Nephron progenitor cell (in vitro differentiated cells): ENCODE measurements at regions not wholly inside any gene's neighbourhood (a gene's known extent, or its start where the extent isn't known, plus 50 kb on each side); places are given as distances from the start of the nearest gene placed in this dataset.
"Not testable (repeated sequence)": the region's sequence is repeated elsewhere in the genome, so short reads cannot be mapped to it uniquely, and the experiment has no call there.

Source experiments
- DNase-seq: peaks from one replicate; pipeline ENCODE4 v3.0.0; 2021
- H3K27ac Mint-ChIP-seq: 2 replicates; pipeline ENCODE4 v1.8.0; 2021; ENCODE audit warnings: mild to moderate bottlenecking, moderate library complexity, mixed read lengths
- H3K27me3 Mint-ChIP-seq: 2 replicates; pipeline ENCODE4 v1.8.0; 2021; ENCODE audit warnings: mild to moderate bottlenecking, low read depth, mixed read lengths; ENCODE audit not compliant: poor library complexity
- H3K36me3 Mint-ChIP-seq: 2 replicates; pipeline ENCODE4 v1.8.0; 2021; ENCODE audit warnings: low read depth, mixed read lengths
- H3K4me1 Mint-ChIP-seq: 2 replicates; pipeline ENCODE4 v1.8.0; 2021; ENCODE audit warnings: mixed read lengths
- H3K4me3 Mint-ChIP-seq: 2 replicates; pipeline ENCODE4 v1.8.0; 2021; ENCODE audit warnings: mild to moderate bottlenecking, moderate library complexity, mixed read lengths
- H3K9me3 Mint-ChIP-seq: 2 replicates; pipeline ENCODE4 v1.8.0; 2021; ENCODE audit warnings: mild to moderate bottlenecking, moderate library complexity, mixed read lengths
- TF ChIP-seq, protein P1 (sequence below): fragments of 200-600 bp; sonication (generic); IDR thresholded peaks from 2 replicates; pipeline ENCODE4 v1.5.0; 2021; ENCODE audit warnings: antibody characterized with exemption

DNA sequence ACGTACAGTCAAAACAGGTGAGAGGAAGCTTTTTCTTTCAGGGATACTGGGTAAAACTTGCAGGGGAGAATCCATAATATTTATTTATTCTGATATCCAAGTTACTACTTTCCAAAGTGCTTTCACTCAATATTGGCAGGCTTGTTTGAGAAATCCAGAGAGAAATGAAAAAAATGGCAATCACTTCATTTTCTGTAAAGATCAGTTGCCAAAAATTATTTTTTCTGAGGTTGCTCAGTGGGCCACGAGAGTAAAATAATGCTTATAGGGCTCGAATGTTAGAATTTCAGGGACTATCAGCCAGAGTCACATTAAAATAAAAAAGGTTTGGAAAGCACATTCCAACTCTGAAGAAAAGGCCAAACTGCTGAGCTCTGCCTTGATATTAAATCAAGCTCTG, 324.6 kb upstream of the RND3 start:
- Mint-ChIP-seq H3K4me1 (peaks cover 5% of the 10 kb centered on the region), H3K9me3 (no peaks in the 10 kb centered on the region), H3K4me3 (no peak overlapping the region), H3K27me3 (no peaks in the 10 kb centered on the region), H3K36me3 (no peaks in the 10 kb centered on the region), H3K27ac (no peak overlapping the region)
- TF ChIP-seq, protein P1, sequence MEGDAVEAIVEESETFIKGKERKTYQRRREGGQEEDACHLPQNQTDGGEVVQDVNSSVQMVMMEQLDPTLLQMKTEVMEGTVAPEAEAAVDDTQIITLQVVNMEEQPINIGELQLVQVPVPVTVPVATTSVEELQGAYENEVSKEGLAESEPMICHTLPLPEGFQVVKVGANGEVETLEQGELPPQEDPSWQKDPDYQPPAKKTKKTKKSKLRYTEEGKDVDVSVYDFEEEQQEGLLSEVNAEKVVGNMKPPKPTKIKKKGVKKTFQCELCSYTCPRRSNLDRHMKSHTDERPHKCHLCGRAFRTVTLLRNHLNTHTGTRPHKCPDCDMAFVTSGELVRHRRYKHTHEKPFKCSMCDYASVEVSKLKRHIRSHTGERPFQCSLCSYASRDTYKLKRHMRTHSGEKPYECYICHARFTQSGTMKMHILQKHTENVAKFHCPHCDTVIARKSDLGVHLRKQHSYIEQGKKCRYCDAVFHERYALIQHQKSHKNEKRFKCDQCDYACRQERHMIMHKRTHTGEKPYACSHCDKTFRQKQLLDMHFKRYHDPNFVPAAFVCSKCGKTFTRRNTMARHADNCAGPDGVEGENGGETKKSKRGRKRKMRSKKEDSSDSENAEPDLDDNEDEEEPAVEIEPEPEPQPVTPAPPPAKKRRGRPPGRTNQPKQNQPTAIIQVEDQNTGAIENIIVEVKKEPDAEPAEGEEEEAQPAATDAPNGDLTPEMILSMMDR = no peak
- DNase-seq = no peak

DNA sequence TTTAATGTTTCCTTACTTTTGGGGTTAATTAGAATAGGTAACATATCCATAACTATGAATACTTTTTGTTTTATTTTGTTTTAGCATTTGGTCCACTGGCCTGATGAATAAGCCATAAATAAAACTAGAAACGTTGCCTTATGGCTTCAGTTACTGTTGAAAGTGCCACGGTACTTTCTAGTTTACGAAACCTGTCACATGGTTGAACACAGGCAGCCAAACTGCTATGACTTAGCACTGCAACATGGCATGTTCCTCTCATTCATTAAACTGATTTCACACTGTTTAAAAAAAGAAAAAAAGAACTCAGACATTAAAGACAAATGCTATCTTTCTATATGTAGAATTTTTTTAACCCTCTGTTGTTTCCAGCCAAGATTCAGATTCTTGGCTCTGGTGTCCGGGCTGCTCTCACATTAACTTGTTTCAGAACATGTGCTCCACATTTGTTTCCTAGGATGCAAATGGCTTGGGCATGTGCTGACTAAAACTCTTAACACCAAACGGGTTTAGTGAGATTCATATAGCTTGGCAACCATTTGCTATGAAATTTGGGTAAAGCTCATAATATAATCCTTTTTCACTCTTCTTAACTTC, 323.9 kb upstream of the RND3 start:
- DNase-seq = no peak
- no peaks in the 10 kb centered on the region for H3K36me3 Mint-ChIP-seq
- H3K9me3 Mint-ChIP-seq = no peaks in the 10 kb centered on the region
- H3K27ac Mint-ChIP-seq = no peak overlapping the region
- TF ChIP-seq, protein P1 = no peak
- H3K4me3 Mint-ChIP-seq = no peak overlapping the region
- peaks cover 5% of the 10 kb centered on the region for H3K4me1 Mint-ChIP-seq
- no peaks in the 10 kb centered on the region for H3K27me3 Mint-ChIP-seq

GRCh38 chr2:150809103-150809502, 321.6 kb upstream of the RND3 start:
- H3K27me3 Mint-ChIP-seq = no peaks in the 10 kb centered on the region
- H3K4me3 Mint-ChIP-seq = no peak overlapping the region
- no peaks in the 10 kb centered on the region for H3K36me3 Mint-ChIP-seq
- H3K4me1 Mint-ChIP-seq = peaks cover 11% of the 10 kb centered on the region
- no peak for DNase-seq
- H3K27ac Mint-ChIP-seq = no peak overlapping the region
- TF ChIP-seq, protein P1 = no peak
- no peaks in the 10 kb centered on the region for H3K9me3 Mint-ChIP-seq

DNA sequence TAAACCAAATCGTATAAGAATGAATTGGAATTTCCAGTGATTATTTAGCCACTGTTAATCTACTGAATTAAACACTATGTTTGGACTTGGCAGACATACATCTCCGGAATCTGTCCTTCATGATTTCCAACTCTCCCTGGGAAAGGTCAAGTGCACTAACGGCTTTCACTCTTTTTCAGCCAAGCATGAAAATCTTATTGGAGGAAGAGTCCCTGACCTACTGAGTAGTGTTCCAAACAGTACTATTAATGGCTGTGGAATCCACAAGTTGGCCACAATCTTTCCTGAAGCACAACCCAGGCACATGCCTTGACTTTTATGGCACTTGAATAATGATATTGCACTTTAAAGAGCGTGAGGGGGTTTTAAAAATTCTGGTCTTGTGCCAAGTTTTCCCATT, 318.9 kb upstream of the RND3 start:
- no peaks in the 10 kb centered on the region for H3K36me3 Mint-ChIP-seq
- no peak for DNase-seq
- H3K27me3 Mint-ChIP-seq = no peaks in the 10 kb centered on the region
- no peak overlapping the region for H3K4me3 Mint-ChIP-seq
- H3K27ac Mint-ChIP-seq = no peak overlapping the region
- TF ChIP-seq, protein P1 = no peak
- no peaks in the 10 kb centered on the region for H3K9me3 Mint-ChIP-seq
- H3K4me1 Mint-ChIP-seq = peaks cover 6% of the 10 kb centered on the region

- Mint-ChIP-seq H3K27ac (no peak overlapping the region), H3K9me3 (peaks cover 9% of the 10 kb centered on the region), H3K4me3 (no peak overlapping the region), H3K36me3 (no peaks in the 10 kb centered on the region), H3K4me1 (peaks cover 6% of the 10 kb centered on the region), H3K27me3 (no peaks in the 10 kb centered on the region)
- TF ChIP-seq, protein P1 = no peak
- no peak for DNase-seq
Observed at GRCh38 chr2:150803689-150804398, 316.4 kb upstream of the RND3 start.

- Mint-ChIP-seq H3K36me3 (no peaks in the 10 kb centered on the region), H3K27ac (no peak overlapping the region), H3K9me3 (peaks cover 9% of the 10 kb centered on the region), H3K4me3 (no peak overlapping the region), H3K4me1 (peaks cover 6% of the 10 kb centered on the region), H3K27me3 (no peaks in the 10 kb centered on the region)
- TF ChIP-seq, protein P1 = no peak
- no peak for DNase-seq
Observed at GRCh38 chr2:150802635-150803034, 315.2 kb upstream of the RND3 start.

- H3K4me1 Mint-ChIP-seq, DNase-seq, H3K36me3 Mint-ChIP-seq, H3K27me3 Mint-ChIP-seq, H3K4me3 Mint-ChIP-seq: not testable (repeated sequence)
- Mint-ChIP-seq H3K9me3 (peaks cover 45% of the 10 kb centered on the region), H3K27ac (peak overlapping the region; percentile 48)
Observed at GRCh38 chr2:150796236-150796635, 308.8 kb upstream of the RND3 start.
